Stimulated activated naive CD4-positive, alpha-beta T cell (primary cell): ENCODE measurements at regions not wholly inside any gene's neighbourhood (a gene's known extent, or its start where the extent isn't known, plus 50 kb on each side); places are given as distances from the start of the nearest gene placed in this dataset.

Source experiments
- DNase-seq, 6 experiments: peaks; one replicate each; lab custom pipeline; 2025; lab: John Stamatoyannopoulos, UW

DNA sequence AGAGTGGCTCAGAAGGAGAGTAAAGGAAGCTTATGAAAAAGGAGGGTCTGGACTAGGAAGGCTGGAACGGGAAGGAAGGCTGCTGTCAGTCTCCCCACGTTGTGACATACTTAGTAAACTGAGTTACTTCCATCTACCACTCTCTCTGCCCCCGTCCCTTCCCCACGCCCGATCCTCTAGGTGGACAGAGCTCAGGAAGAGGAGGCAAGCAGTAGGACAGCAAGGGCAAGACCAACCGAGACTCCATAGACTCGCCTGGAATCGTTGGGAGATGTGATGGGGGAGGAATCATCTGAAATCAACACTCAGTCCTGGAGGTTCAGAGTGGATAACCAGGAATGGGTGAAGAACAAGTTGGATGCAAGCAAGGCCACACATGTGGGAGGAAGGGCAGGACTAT lies 240.7 kb downstream of the BUD13 start:
- no peak for DNase-seq

DNA sequence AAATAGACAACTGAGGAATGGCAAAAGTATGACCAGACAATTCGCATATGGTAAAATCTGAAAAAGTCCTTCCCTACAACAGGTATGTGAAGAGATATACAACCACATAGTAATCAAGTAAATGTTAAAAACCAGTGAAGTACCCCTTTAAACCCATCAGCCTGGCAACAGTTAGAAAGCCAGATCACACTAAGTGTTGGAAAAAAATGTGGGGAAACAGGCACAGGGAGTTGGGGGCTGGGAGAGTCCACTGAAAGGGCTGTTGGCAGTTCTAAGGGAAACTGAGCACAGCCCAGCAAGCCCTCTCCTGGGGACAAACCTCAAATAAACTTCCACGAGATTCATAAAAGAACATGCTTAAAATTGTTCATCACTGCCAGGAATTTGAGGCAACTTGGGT lies 242.1 kb downstream of the BUD13 start:
- no peak for DNase-seq

DNA sequence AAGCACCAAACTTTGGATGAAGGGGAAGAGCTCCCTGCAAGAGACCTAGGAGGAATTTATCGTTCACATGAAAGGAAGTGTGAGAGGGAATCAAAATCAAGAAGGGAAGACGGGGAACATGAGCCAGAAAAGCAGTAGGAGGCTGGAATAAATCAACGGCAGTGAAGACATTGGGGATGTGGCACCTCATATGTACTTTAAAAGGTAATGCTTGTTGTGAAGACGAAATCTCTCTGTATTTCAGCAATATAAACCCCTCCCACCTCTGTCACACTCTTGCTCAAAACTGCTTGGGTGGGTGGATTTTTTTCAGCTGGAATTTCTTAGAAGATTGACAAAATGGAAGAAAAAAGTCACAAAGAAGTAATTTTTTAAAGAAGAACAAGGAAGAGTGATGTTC lies 243.5 kb downstream of the BUD13 start:
- no peak for DNase-seq

DNA sequence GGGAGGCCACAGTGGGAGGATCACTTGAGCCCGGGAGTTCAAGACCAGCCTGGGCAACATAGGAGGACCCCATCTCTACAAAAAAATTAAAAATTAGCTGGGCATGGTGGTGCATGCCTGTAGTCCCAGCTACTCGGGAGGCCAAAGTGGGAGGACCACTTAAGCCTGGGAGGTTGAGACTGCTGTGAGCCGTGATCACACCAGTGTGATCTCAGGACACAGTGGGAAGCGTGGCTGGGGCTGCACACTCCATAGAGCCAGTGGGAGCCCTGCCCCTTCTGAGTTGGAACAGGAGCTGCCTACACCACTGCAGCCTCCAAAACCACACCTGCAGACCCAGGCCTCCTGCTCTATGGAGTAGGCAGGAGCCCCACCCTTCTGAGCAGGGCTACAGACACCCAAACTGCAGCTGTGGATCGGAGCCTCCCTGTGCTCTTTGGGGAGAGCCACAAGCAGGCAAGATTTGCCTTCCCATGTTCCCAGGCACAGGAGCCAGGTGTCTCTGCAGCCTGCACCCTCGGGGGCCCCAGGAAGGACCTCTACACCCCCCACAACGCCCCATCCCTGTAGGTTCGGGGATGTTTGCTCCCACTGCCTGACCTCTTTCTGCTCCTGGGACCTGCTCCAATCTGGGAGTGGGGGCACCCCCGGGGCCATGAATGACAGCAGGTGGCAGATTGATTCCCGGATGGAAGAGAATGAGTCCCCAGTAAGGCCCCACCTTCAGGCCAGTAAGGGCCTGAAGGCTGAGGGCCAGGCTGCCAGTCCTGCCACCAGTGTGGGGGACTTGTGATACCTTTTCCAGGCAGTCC lies 245.4 kb downstream of the BUD13 start:
- DNase-seq, result no peak

DNA sequence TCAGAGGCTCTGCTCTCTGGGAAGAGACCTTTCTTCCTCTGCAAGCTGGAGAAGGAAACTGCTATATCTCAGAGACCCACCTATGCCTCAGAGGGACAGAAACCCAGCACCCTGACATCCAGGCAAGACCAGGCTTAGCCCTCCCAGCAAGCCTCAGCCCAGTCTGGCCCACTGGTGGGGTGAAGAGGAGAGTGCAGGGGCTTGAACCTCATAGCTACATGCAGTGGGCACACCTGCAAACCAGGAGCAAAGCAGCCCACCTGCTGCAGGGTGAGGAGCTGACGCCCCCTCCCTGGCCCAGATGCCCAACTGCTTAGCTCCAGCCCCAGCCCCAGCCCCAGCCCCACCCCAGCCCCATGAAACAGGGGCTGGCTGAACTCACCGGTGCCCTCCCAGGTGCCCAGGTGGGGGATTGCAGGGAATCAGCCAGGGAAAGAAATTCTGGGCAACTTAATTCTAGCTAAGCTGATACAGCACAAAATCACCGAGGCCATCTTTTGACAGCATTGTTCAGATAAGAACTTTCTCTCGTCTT lies 246.8 kb downstream of the BUD13 start:
- DNase-seq, result no peak

DNA sequence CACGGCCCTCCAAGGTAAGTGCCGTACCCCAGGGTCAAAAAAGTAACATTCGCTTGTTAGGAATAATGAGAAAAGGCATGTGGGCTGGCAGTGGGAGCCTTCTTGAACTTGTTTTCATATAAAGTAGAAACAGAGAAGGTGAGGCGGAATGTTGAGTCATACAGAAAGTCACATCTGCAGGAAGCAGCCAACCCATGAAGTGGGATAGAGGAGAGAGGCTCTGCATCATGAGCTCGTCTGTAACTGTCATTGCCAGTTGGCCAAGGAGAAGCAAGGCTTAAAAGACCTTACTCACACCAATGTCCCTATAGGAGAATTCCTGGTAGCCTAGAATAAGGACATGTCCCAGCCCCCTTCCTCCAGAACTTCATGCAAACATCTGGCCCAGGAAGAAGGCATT lies 253.3 kb downstream of the BUD13 start:
- no peak for DNase-seq

DNA sequence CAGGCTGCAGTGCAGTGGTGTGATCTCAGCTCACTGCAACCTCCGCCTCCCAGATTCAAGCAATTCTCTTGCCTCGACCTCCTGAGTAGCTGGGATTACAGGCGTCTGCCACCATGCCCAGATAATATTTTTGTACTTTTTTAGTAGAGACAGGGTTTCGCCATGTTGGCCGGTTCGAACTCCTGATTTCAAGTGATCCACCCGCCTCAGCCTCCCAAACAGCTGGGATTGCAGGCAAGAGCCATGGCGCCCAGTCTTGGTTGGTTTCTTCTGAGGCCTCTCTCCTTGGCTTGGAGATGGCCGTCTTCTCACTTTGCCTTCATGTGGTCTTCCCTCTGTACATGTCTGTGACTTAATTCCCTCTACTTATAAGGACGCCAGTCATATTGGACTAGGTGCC lies 254.6 kb downstream of the BUD13 start:
- no peak for DNase-seq

DNA sequence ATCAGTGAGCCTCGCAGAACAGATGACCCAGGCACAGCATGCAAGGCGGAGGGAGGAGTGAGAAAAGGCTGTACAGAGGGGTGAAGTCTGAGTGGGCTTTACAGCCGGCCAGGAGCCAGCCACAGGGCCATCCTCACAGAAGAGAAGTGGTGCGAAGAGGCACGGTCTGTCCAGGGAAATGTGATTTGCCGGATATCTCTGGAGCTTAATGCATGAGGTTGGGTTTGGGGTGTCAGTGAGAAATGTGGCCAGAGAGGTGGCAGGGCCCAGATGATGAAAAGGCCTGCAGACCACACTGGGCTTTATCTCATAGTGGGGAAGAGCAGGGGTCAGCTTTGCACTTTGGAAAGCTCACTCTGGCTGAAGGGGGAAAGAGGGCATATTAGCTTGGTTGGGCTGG lies 255.2 kb downstream of the BUD13 start:
- no peak for DNase-seq

DNA sequence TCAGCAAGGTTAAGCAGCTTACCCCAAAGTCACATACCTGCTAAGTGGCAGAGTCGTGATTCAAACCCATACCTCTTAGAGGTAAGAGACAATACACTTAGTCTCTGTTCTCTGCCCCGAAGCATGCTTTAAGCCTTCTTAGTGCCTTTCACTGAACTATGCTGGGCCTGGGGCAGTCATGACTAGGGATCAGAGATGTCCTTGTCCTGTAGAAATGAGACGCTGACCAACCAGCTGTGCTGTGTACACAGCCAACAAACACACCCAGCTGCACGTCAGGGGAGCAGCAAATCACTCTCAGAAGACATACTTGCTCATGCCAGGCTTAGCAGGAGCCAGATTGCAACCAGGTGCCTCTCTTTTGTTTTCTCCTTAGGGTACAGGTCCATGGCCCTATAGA lies 255.7 kb downstream of the BUD13 start:
- no peak for DNase-seq

DNA sequence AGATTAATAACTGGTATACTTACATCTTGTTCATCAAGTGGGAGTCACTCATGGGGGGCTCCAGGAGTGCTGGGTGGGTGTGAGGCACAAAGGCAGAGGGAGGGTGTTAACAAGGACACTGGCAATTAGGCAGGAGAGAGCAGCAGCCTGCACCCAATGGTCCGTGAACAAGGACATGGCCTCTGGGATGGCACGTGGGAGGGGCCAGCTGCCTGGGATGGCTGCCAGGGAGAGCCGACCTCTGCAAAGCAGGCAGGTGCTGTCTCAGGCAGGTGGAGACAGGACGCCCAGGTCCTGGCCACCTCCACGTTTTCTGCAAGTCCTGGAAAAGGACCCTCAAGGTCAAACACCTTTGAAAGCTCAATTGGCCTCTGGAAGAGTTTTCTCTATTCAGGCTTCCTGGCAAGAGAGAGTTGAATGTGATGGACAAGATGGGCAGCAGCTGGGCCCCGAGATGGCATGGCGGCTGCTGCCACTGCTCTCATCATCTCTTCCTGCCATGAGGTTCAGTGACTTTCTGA lies 257.1 kb downstream of the BUD13 start:
- no peak for DNase-seq

DNA sequence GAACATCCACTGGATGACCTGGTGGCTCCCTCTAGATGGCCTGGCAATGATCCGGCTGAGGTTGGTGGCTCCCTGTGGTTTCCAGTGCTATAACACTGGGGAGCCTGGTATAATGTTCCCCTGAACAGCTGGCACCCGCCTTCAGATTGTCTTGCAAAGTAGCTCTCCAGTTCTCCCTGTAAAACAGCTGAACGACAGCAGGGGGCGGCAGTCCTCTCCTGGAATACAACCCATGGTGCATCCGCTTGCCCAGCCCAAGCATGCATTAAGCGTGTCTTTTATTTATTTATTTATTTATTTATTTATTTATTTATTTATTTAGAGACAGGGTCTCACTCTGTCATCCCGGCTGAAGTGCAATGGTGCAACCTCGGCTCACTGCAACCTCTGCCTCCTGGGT lies 258.9 kb downstream of the BUD13 start:
- no peak for DNase-seq

DNA sequence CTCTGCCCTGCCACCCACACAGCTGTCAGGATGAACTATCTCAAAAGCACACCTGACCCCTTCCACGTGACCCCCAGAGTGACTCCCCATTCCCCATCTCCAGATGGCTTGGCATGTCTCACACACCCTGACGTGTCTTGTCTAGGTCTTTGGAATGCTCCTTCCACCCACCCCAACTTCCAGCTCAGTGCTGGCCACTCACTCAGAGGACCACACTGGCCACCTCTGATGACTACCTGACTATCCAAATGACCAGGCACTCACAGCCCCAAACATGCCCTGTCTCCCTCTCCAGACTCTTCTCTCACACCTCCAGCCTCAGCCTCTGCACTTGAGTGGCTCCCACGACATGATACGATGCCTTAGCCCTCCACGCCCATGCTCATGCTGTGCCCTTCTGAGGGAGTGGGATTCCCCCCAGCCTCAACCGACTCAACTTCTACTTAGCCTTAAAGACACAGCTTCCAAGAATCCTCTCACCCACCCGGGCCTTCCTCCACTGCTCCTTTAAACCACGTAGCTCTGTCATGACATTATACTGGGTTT lies 259.4 kb downstream of the BUD13 start:
- no peak for DNase-seq

DNA sequence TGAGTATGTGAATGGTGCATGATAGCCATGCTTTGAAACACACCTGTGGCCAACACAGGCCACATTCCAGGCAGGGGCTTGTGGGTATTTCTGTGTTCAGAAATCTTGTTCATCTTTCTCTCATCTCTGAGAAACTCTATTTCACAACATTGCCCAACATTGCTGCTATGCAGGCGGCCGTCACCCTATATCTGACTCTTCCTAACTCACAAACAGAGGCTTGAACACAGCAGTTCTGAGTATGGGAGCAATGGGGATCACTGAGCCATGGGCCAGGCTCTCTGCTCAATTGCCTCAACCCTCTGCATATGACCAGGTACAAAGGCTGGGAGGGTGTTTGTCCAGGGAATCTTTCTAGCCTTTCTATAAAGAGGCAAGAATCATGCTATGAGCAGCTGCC lies 259.9 kb downstream of the BUD13 start:
- no peak for DNase-seq

DNA sequence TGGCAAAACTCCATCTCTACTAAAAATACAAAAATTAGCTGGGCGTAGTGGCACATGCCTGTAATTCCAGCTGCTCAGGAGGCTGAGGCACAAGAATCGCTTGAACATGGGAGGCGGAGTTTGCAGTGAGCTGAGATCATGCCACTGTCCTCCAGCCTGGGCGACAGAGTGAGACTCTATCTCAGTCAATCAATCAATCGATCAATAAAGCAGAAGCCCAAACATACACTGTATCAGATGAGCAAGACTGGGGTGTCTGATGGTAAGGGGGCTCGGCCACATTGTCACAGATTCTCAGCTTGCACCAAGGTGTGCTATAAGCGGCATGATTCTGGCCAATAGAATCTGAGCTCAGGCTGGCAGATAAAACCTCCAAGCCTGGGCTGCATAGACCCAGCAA lies 261.1 kb downstream of the BUD13 start:
- no peak for DNase-seq

DNA sequence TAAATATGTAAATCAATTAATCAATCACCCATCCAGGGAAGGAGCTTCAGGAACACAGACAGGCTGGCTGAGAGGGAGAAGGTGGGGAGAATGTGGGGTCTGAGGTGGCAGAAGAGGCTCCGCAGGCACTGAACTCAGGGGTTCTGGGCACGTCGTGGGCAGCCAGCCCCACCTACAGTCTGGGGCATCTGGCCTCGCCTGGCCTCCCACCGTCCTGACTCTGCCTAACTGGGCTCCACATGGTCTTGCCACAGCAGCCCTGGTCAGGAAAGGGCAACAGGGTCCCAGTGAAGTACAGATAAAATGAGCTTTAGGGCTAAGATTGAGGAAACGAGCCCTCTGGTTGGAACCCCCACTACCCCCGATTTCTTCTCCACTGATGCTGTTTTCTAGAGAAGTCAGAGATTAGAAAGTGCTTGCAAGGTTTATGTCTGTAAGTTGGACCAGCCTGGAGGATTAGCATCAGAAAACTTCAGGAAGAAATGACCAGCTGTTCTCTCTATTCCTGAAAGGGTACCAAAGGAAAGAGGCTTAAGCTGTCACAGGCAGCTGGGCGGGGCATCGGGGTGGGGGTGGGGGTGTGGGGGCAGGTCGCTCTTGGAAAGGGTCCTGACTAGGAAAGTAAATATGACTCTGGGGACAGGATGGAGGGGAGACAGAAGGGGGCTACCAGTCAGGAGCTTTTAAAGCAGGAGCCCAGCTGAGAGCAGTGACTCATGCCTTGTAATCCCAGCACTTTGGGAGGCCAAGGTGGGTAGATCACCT lies 261.7 kb downstream of the BUD13 start:
- no peak for DNase-seq

DNA sequence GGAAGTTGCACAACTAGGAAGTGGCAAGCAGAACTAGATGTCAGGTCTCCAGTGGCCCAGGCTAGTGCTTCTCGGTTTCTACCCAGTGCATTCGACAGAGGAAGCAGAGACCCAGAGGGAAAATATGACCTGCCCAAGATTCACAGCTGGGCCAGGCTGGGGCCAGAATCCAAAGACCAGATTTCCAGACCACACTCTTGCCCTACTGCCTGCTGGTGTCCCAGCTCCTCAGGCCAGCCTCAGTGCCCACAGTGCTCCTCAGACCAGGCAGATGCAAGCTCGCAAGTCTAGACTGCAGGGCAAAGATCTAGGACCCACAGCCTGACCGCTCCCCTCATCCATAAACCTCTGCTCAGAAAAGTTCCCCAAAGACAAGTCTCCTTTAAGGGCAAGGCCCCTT lies 262.6 kb downstream of the BUD13 start:
- no peak for DNase-seq

DNA sequence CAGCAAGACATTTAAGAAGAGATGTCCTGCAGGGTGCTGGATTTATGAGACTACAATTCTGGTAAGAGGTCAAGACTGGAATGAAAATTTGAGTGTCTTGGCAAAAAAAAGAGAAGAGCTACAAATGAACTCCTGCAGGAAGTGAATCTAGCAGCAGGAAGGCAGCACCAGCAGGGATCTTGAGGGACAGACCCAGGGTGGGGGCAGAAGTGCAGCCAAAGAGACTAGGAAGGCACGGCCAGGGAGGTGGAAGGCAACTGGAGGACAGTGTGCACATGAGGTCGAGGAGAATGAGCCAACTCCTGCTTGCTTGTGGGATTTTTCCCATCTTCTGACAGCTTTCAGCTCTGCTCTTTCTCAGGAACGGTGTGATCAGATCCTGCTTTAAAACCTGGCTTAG lies 263.2 kb downstream of the BUD13 start:
- DNase-seq, result no peak

DNA sequence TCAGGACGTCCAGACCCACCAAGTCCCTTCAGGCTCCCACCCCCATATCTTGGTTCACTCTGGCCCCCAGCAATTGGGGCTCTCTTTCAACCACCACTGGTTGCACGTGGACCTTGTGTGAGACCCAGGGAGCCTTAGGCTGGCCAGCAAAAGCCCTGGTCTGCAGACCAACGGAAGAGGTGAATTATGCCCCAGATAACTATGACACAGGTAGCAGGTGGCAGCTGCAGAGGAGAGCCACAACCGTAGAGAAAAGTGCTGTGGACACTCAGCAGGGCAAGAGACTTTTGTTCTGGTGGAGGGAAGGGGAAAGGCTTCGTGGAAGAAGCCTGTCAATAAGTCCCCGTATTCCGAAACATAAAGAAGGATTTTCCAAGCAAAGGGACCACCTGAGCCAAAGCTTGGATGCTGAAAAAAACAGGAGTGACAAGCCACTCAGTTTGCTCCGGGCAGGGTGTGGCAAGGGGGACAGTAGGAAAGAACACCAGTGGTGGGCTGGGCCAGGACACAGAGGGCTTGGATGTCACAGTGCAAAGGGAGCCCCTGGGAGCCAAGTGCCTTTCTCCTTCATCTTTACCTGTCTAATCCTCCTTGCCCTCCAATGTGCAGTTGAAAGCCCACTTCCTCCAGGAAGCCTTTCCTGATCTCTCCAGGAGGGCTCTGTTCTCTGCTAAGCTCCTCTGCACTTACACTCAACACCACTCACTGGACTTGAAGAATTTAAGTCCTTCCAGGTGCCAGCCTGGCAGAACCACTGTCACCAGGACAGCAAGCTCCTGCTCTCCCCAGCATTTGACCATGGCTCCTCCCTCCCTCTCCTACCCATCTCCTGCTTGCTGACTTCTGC lies 264.7 kb downstream of the BUD13 start:
- DNase-seq, result no peak

DNA sequence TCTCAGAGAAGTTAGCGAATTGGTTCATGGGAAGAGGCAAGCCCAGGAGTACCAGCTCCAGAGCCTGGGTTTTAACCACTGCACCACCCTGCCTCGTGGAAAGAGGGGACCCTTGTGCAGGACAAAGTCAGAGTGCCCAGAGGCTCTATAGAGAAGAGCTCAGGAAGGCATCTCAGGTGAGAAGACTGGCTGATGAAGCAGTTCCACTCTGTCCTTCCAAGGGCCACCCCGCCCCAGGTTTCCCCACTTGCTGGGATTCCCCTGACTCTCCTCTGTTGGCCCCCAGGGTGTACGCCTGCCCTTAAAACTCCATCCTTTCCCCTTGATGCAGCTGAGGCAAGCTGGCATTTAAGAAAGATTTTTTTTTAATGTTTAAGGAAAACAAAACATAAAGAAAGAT lies 265.8 kb downstream of the BUD13 start:
- DNase-seq, result no peak

DNA sequence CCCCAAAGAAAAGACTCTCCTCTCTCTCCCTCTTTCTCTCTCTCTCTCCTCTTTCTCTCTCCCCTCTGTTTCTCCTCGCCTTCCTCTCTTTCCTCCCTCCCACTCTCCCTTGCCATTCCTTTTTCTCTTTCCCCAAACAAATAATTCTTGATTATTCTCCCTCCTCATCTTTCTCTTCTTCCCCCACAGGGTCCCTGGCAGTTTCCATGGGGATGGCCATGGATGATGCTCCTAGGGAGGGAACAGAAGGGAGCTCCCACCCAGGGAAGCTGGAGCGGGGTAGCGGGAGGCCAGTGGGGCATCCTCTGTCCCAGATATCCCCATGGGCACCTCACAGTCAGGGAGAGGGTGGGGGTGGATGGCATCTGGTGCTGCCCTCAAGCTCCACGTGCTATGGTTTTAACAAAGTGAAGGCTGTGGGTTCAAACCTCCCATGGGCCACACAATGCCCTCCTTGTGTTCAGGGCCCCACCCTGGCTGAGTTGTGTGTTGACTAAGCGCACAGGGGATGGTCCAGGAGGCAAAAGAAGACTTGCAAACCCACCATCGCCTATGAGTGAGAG lies 266.4 kb downstream of the BUD13 start:
- no peak for DNase-seq
